ENCODE measurements at regions not wholly inside any gene's neighbourhood (a gene's known extent, or its start where the extent isn't known, plus 50 kb on each side); places are given as distances from the start of the nearest gene placed in this dataset.

GRCh38 chr2:84286878-84287277, 172.2 kb downstream of the SUCLG1 start:
- Histone ChIP-seq H3K9me2 (replicated peaks; ENCODE audit: insufficient read depth, low read length) (no peaks in the 10 kb centered on the region), H3K4me3 (ENCODE audit: insufficient read depth, low read length, poor library complexity, severe bottlenecking) (no peak overlapping the region), H3K9ac (ENCODE audit: low read length) (no peak overlapping the region), H3K4me2 (ENCODE audit: low read depth, low read length, poor library complexity, severe bottlenecking) (no peak overlapping the region), H3K27ac (ENCODE audit: low read depth, low read length) (no peak overlapping the region), H3K9me3 (ENCODE audit: insufficient read depth, low read length) (no peaks in the 10 kb centered on the region), H4K20me1 (ENCODE audit: low read depth, low read length) (no peaks in the 10 kb centered on the region), H3F3A (ENCODE audit: insufficient read depth) (no peaks in the 10 kb centered on the region), H3K36me3 (ENCODE audit: low read length) (no peaks in the 10 kb centered on the region), H2AFZ (ENCODE audit: low read depth, low read length, severe bottlenecking) (no peak overlapping the region), H3K27me3 (ENCODE audit: low read length) (no peaks in the 10 kb centered on the region), H3K79me2 (ENCODE audit: insufficient read depth, low read length) (no peaks in the 10 kb centered on the region)
- TF ChIP-seq CTCF (IDR thresholded peaks at IDR 0.05; ENCODE audit: insufficient read depth, low read length, poor library complexity, severe bottlenecking) (no peak), EZH2phosphoT487 (conservative IDR thresholded peaks at IDR 0.05; ENCODE audit: low read length) (no peak)

DNA sequence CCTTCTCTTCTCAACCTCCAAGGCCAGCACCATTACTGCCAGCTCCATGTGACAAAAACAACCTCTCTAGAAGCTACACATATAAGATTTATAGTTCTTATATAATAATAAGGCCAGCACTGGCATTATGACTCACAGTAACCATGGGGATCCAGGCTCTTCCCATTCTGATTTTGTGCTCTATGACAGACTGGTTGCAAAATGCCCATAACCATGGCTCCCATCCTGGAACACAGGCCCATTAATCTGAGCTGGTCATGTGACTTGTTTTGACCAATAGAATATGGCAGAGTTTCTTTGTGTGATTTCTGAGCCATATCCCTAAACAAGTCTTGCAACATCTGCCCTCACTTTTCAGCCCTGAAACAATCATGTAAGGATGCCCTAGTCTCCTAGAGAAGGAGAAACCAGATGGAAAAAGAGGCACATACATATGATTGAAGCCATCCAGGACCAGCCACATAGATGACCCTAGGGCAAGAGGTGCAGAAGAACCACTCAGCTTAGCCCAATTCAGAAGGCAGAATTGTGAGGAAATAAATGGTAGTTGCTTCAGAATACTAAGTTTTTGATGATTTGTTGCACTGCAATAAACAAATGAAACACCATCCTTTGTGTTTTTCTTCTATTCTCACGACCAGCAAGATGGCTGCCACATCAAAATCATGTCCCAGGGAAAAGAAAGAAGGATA, 173.9 kb downstream of the SUCLG1 start:
- H3K27ac ChIP-seq (ENCODE audit: low read depth, low read length): no peak overlapping the region
- no peaks in the 10 kb centered on the region for H3K9me2 ChIP-seq (replicated peaks; ENCODE audit: insufficient read depth, low read length)
- H3K36me3 ChIP-seq (ENCODE audit: low read length): no peaks in the 10 kb centered on the region
- H3K79me2 ChIP-seq (ENCODE audit: insufficient read depth, low read length): no peaks in the 10 kb centered on the region
- H3K27me3 ChIP-seq (ENCODE audit: low read length): no peaks in the 10 kb centered on the region
- H3K4me3 ChIP-seq (ENCODE audit: insufficient read depth, low read length, poor library complexity, severe bottlenecking): no peak overlapping the region
- TF ChIP-seq CTCF (IDR thresholded peaks at IDR 0.05; ENCODE audit: insufficient read depth, low read length, poor library complexity, severe bottlenecking) (no peak), EZH2phosphoT487 (conservative IDR thresholded peaks at IDR 0.05; ENCODE audit: low read length) (no peak)
- H4K20me1 ChIP-seq (ENCODE audit: low read depth, low read length): no peaks in the 10 kb centered on the region
- H2AFZ ChIP-seq (ENCODE audit: low read depth, low read length, severe bottlenecking): no peak overlapping the region
- no peaks in the 10 kb centered on the region for H3K9me3 ChIP-seq (ENCODE audit: insufficient read depth, low read length)
- no peak overlapping the region for H3K9ac ChIP-seq (ENCODE audit: low read length)
- H3K4me2 ChIP-seq (ENCODE audit: low read depth, low read length, poor library complexity, severe bottlenecking): no peak overlapping the region
- no peaks in the 10 kb centered on the region for H3F3A ChIP-seq (ENCODE audit: insufficient read depth)

DNA sequence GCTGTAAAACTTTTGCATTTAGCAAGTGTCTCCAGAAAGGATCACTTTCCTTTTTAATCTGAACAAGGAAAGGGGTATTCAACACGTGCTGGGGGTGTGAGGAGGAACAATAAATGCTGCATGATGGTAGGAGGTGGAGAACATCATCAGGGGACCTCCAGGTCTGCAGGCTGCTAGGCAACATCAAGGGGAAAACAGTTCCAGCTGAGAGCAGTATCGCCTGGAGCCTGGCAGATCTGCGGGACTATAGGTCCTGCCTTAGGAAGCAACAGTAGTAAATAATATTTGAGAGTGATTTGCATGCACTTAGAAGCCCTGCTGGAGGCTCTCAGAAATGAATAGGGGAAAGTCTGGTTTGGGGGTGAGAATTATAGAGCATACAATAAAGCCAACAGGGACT, 175.6 kb downstream of the SUCLG1 start:
- TF ChIP-seq CTCF (IDR thresholded peaks at IDR 0.05; ENCODE audit: insufficient read depth, low read length, poor library complexity, severe bottlenecking): no peak
- no peak for TF ChIP-seq EZH2phosphoT487 (conservative IDR thresholded peaks at IDR 0.05; ENCODE audit: low read length)
- no peak overlapping the region for H3K27ac ChIP-seq (ENCODE audit: low read depth, low read length)
- H2AFZ ChIP-seq (ENCODE audit: low read depth, low read length, severe bottlenecking): no peak overlapping the region
- H3K9ac ChIP-seq (ENCODE audit: low read length): no peak overlapping the region
- H3F3A ChIP-seq (ENCODE audit: insufficient read depth): no peaks in the 10 kb centered on the region
- no peak overlapping the region for H3K4me3 ChIP-seq (ENCODE audit: insufficient read depth, low read length, poor library complexity, severe bottlenecking)
- no peaks in the 10 kb centered on the region for H3K27me3 ChIP-seq (ENCODE audit: low read length)
- no peaks in the 10 kb centered on the region for H3K9me2 ChIP-seq (replicated peaks; ENCODE audit: insufficient read depth, low read length)
- no peaks in the 10 kb centered on the region for H3K79me2 ChIP-seq (ENCODE audit: insufficient read depth, low read length)
- no peaks in the 10 kb centered on the region for H4K20me1 ChIP-seq (ENCODE audit: low read depth, low read length)
- H3K9me3 ChIP-seq (ENCODE audit: insufficient read depth, low read length): no peaks in the 10 kb centered on the region
- H3K4me2 ChIP-seq (ENCODE audit: low read depth, low read length, poor library complexity, severe bottlenecking): no peak overlapping the region
- no peaks in the 10 kb centered on the region for H3K36me3 ChIP-seq (ENCODE audit: low read length)

Data from SU-DHL-6 (cell line).